RWPE1 (cell line): ENCODE measurements at regions not wholly inside any gene's neighbourhood (a gene's known extent, or its start where the extent isn't known, plus 50 kb on each side); places are given as distances from the start of the nearest gene placed in this dataset.
A peak's percentile ranks its signal among the peaks of the same experiment; 100 is the strongest.

Experiments
- CTCF ChIA-PET: fragments of 350-600 bp; sonication (Branson Sonifier 250); formaldehyde crosslinking; extraction: SDS; loops from one replicate; lab custom pipeline; 2021; lab: Yijun Ruan, JAX
- POLR2A ChIA-PET: fragments of 400-600 bp; formaldehyde crosslinking; extraction: SDS; loops from one replicate; lab custom pipeline; 2020; ENCODE audit warnings: antibody characterized with exemption; ENCODE audit not compliant: low non-redundant PET; lab: Yijun Ruan, JAX
- DNase-seq: peaks from one replicate; pipeline ENCODE4 v3.0.0; 2012; ENCODE audit warnings: low spot score
- H3K27ac ChIP-seq: fragments of 450-650 bp; 2 replicates; pipeline ENCODE4 v1.5.1; 2017
- CTCF ChIP-seq: fragments of 450-650 bp; conservative IDR thresholded peaks from 2 replicates; pipeline ENCODE4 v1.5.1; 2017; ENCODE audit warnings: low read depth, mild to moderate bottlenecking

- no peak overlapping the region for H3K27ac ChIP-seq
- TF ChIP-seq CTCF = no peak
- no peak for DNase-seq
- POLR2A ChIA-PET = no interaction called here
- CTCF ChIA-PET = interaction anchor here (0.6 to 0.7 kb wide), 3 partner anchors 8 to 833 kb away, joined by 3 to 6 read pairs (median 4); no protein-coding TSS in a partner anchor
Observed at GRCh38 chr11:113540416-113541330, 65.5 kb upstream of the DRD2 start.

GRCh38 chr11:113538451-113539412 lies 63.5 kb upstream of the DRD2 start:
- ChIA-PET POLR2A (no interaction called here), CTCF (no interaction called here)
- no peak for DNase-seq
- no peak for TF ChIP-seq CTCF
- H3K27ac ChIP-seq = no peak overlapping the region

GRCh38 chr11:113534625-113535024 lies 59.4 kb upstream of the DRD2 start:
- no peak for DNase-seq
- POLR2A ChIA-PET = no interaction called here
- CTCF ChIA-PET = interaction anchor here (1.1 kb wide), 1 partner anchor 9 kb away, joined by 3 read pairs; no protein-coding TSS in a partner anchor
- H3K27ac ChIP-seq = no peak overlapping the region
- no peak for TF ChIP-seq CTCF

GRCh38 chr11:113533425-113533698 lies 58.2 kb upstream of the DRD2 start:
- ChIA-PET CTCF (interaction anchor here (0.6 to 1.3 kb wide), 8 partner anchors 23 to 1869 kb away, joined by 3 to 6 read pairs (median 3); no protein-coding TSS in a partner anchor), POLR2A (no interaction called here)
- H3K27ac ChIP-seq = no peak overlapping the region
- no peak for TF ChIP-seq CTCF
- no peak for DNase-seq

GRCh38 chr11:113532697-113533424 lies 57.7 kb upstream of the DRD2 start:
- no peak overlapping the region for H3K27ac ChIP-seq
- DNase-seq = peak; percentile 74
- POLR2A ChIA-PET = no interaction called here
- TF ChIP-seq CTCF = peak; percentile 89
- CTCF ChIA-PET = interaction anchor here (0.6 to 1.3 kb wide), 11 partner anchors 7 to 1868 kb away, joined by 3 to 6 read pairs (median 3); no protein-coding TSS in a partner anchor
